IMR-90 (cell line): ENCODE measurements at regions not wholly inside any gene's neighbourhood (a gene's known extent, or its start where the extent isn't known, plus 50 kb on each side); places are given as distances from the start of the nearest gene placed in this dataset.
"Not testable (repeated sequence)": the region's sequence is repeated elsewhere in the genome, so short reads cannot be mapped to it uniquely, and the experiment has no call there.

Experiments
- ATAC-seq: fragments of 200-7000 bp; cut with Tn5 transposase; 2 replicates; pipeline ENCODE4 v1.9.1; 2020; ENCODE audit warnings: low read depth, mild to moderate bottlenecking, moderate library complexity
- BruUV-seq: library from RNA; stranded (reverse); fragments of 400-500 nt; replicated peaks from 2 replicates; lab custom pipeline; 2021; lab: Mats Ljungman, UMichigan
- CTCF ChIA-PET: fragments of 300-600 bp; formaldehyde crosslinking; extraction: SDS; loops from one replicate; lab custom pipeline; 2021; ENCODE audit warnings: antibody characterized with exemption; lab: Yijun Ruan, JAX
- POLR2A ChIA-PET: fragments of 300-600 bp; sonication (Branson Sonifier 250); formaldehyde crosslinking; loops from one replicate; lab custom pipeline; 2022; ENCODE audit warnings: antibody characterized with exemption; ENCODE audit not compliant: unreplicated experiment; lab: Charles Lee
- DNase-seq: peaks from one replicate; pipeline ENCODE4 v3.0.0; 2013
- H2AFZ ChIP-seq: replicated peaks from 2 replicates; pipeline ENCODE3; 2013; ENCODE audit warnings: low read length, mild to moderate bottlenecking; ENCODE audit not compliant: poor library complexity
- H2AK5ac ChIP-seq: 2 replicates; pipeline ENCODE4 v1.6.1; 2013; ENCODE audit warnings: low read depth, low read length, inconsistent platforms
- H2AK9ac ChIP-seq: replicated peaks from 2 replicates; pipeline ENCODE3; 2013; ENCODE audit warnings: mild to moderate bottlenecking, low read depth, low read length, moderate library complexity; ENCODE audit not compliant: poor library complexity
- H2BK120ac ChIP-seq: 2 replicates; pipeline ENCODE4 v1.6.1; 2013; ENCODE audit warnings: low read depth, low read length, inconsistent platforms
- H2BK15ac ChIP-seq: 3 replicates; pipeline ENCODE4 v1.6.1; 2013; ENCODE audit warnings: low read depth, low read length, inconsistent platforms
- H2BK20ac ChIP-seq: 2 replicates; pipeline ENCODE4 v1.6.1; 2013; ENCODE audit warnings: low read depth, mild to moderate bottlenecking, inconsistent platforms, low read length, moderate library complexity
- H2BK5ac ChIP-seq: 2 replicates; pipeline ENCODE4 v1.6.1; 2013; ENCODE audit warnings: mild to moderate bottlenecking, low read depth, low read length, inconsistent platforms; ENCODE audit not compliant: poor library complexity, severe bottlenecking
- H3K14ac ChIP-seq: replicated peaks from 2 replicates; pipeline ENCODE4 v1.6.1; 2013; ENCODE audit warnings: low read depth, low read length, inconsistent platforms
- H3K18ac ChIP-seq: 2 replicates; pipeline ENCODE4 v1.6.1; 2013; ENCODE audit warnings: low read depth, low read length, control low read depth
- H3K23ac ChIP-seq: 2 replicates; pipeline ENCODE4 v1.6.1; 2013; ENCODE audit warnings: low read depth, low read length, inconsistent platforms
- H3K27ac ChIP-seq: 2 replicates; pipeline ENCODE4 v1.5.1; 2013; ENCODE audit warnings: mild to moderate bottlenecking, control low read depth, low read length; ENCODE audit not compliant: insufficient read depth
- H3K27me3 ChIP-seq: 2 replicates; pipeline ENCODE4 v1.6.1; 2013; ENCODE audit warnings: low read length; ENCODE audit not compliant: control insufficient read depth, insufficient read depth
- H3K36me3 ChIP-seq: 2 replicates; pipeline ENCODE4 v1.6.1; 2013; ENCODE audit warnings: low read length, mixed read lengths; ENCODE audit not compliant: control insufficient read depth, insufficient read depth
- H3K4ac ChIP-seq: 2 replicates; pipeline ENCODE4 v1.6.1; 2013; ENCODE audit warnings: low read depth, low read length, inconsistent platforms
- H3K4me1 ChIP-seq: 2 replicates; pipeline ENCODE4 v1.6.1; 2013; ENCODE audit warnings: low read length, mixed read lengths; ENCODE audit not compliant: control insufficient read depth, insufficient read depth
- H3K4me2 ChIP-seq: 2 replicates; pipeline ENCODE4 v1.6.1; 2013; ENCODE audit warnings: low read depth, mild to moderate bottlenecking, control low read depth, low read length, moderate library complexity
- H3K4me3 ChIP-seq: 2 replicates; pipeline ENCODE4 v1.5.1; 2013; ENCODE audit warnings: low read depth, mild to moderate bottlenecking, control low read depth, low read length, moderate library complexity; ENCODE audit not compliant: insufficient read depth
- H3K56ac ChIP-seq: 2 replicates; pipeline ENCODE4 v1.6.1; 2013; ENCODE audit warnings: low read length, inconsistent platforms; ENCODE audit not compliant: insufficient read depth; ENCODE audit errors: extremely low read depth
- H3K79me1 ChIP-seq, 2 experiments: 2 replicates each; pipeline ENCODE4 v1.6.1; 2013; ENCODE audit warnings: low read length in 2 of 2, inconsistent platforms in 1 of 2, low read depth in 1 of 2
- H3K9ac ChIP-seq: 2 replicates; pipeline ENCODE4 v1.6.1; 2013; ENCODE audit warnings: low read depth, low read length, control low read depth
- H3K9me1 ChIP-seq: 2 replicates; pipeline ENCODE4 v1.6.1; 2013; ENCODE audit warnings: low read length, inconsistent platforms; ENCODE audit not compliant: insufficient read depth
- H3K9me3 ChIP-seq: 2 replicates; pipeline ENCODE4 v1.6.1; 2013; ENCODE audit warnings: low read length; ENCODE audit not compliant: control insufficient read depth, insufficient read depth
- H4K20me1 ChIP-seq: 2 replicates; pipeline ENCODE4 v1.6.1; 2013; ENCODE audit warnings: low read length, inconsistent platforms; ENCODE audit not compliant: insufficient read depth
- H4K5ac ChIP-seq: 2 replicates; pipeline ENCODE4 v1.6.1; 2013; ENCODE audit warnings: mild to moderate bottlenecking, low read depth, low read length, control low read depth
- H4K8ac ChIP-seq, 2 experiments: 2 replicates each; pipeline ENCODE4 v1.6.1; 2013; ENCODE audit warnings: low read depth in 2 of 2, low read length in 2 of 2, control low read depth in 1 of 2, inconsistent platforms in 1 of 2
- H4K91ac ChIP-seq: 2 replicates; pipeline ENCODE4 v1.6.1; 2013; ENCODE audit warnings: low read depth, low read length, inconsistent platforms; ENCODE audit not compliant: insufficient read depth
- WGBS, 2 experiments: methylation state at CpG; one replicate each; pipeline versions ENCODE4 v1.1.5 to v1.1.7; 2013; ENCODE audit warnings: missing lambda C conversion rate in 2 of 2; ENCODE audit not compliant: insufficient read length in 1 of 2; ENCODE audit errors: extremely low coverage in 2 of 2; 5-methylcytosine and 5-hydroxymethylcytosine counted together
- dilution Hi-C: fragments of 300-500 bp; cut with HindIII; formaldehyde crosslinking; loops from one replicate; pipeline ENCODE4 v1.14.3; 2018; ENCODE audit warnings: low sequenced_read_pairs; ENCODE audit not compliant: unreplicated experiment
- in situ Hi-C: fragments of 300-500 bp; cut with MboI; formaldehyde crosslinking; loops from 3 replicates; pipeline ENCODE4 v1.14.3; 2019; ENCODE audit warnings: low sequenced_read_pairs, inconsistent platforms, mixed read lengths
- intact Hi-C: fragments of 100-400 bp; cut with micrococcal nuclease; formaldehyde crosslinking; loops from 2 replicates; pipeline ENCODE4 v1.10.0; 2022

GRCh38 chrX:43311625-43312024 is 344.5 kb upstream of the MAOA start:
- CTCF ChIA-PET, H2BK15ac ChIP-seq: not testable (repeated sequence)

More at GRCh38 chrX:43311625-43312024, 344.5 kb upstream of the MAOA start:
- H3K36me3 ChIP-seq, H3K79me1 ChIP-seq, H3K27ac ChIP-seq, H4K91ac ChIP-seq, H3K4ac ChIP-seq, H3K4me2 ChIP-seq, H3K27me3 ChIP-seq, H2AK9ac ChIP-seq, H2BK5ac ChIP-seq, H3K56ac ChIP-seq, H3K9me1 ChIP-seq, H4K5ac ChIP-seq, H2BK120ac ChIP-seq, H3K23ac ChIP-seq, dilution Hi-C loops, intact Hi-C loops, H2BK20ac ChIP-seq, ATAC-seq, H3K4me1 ChIP-seq, H3K9ac ChIP-seq, H2AK5ac ChIP-seq, H3K18ac ChIP-seq, H2AFZ ChIP-seq, BruUV-seq, H4K20me1 ChIP-seq, in situ Hi-C loops, H3K4me3 ChIP-seq, H3K9me3 ChIP-seq, H3K14ac ChIP-seq, H4K8ac ChIP-seq, POLR2A ChIA-PET, DNase-seq: not testable (repeated sequence)
- WGBS, 2 experiments: no CpG with 5 or more reads among the region's 4 CpGs
